Liver (tissue), 8 donors: ENCODE measurements at regions not wholly inside any gene's neighbourhood (a gene's known extent, or its start where the extent isn't known, plus 50 kb on each side); places are given as distances from the start of the nearest gene placed in this dataset.

Experiments used
- DNase-seq: peaks from one replicate; pipeline ENCODE4 v3.0.0-alpha.2; 2017; ENCODE audit warnings: low spot score
- H3K27ac ChIP-seq, 2 donors: one replicate each; pipeline ENCODE4 v1.7.0; 2013; ENCODE audit warnings: inconsistent platforms in 2 of 2, low read length in 2 of 2, control low read depth in 1 of 2, low read depth in 1 of 2, mild to moderate bottlenecking in 1 of 2
- H3K27me3 ChIP-seq, 4 donors: one replicate each; pipeline versions ENCODE4 v1.6.1 to v1.7.0; 2013; ENCODE audit warnings: low read length in 3 of 4, inconsistent platforms in 1 of 4, mild to moderate bottlenecking in 1 of 4, moderate library complexity in 1 of 4; ENCODE audit not compliant: control insufficient read depth in 4 of 4, insufficient read depth in 4 of 4
- H3K36me3 ChIP-seq, 4 donors: one replicate each; pipeline versions ENCODE4 v1.6.1 to v1.7.0; 2013; ENCODE audit warnings: low read length in 3 of 4, mild to moderate bottlenecking in 3 of 4, low read depth in 1 of 4, moderate library complexity in 1 of 4; ENCODE audit not compliant: control insufficient read depth in 4 of 4, insufficient read depth in 3 of 4
- H3K4me1 ChIP-seq, 4 donors: one replicate each; pipeline versions ENCODE4 v1.6.1 to v1.7.0; 2013; ENCODE audit warnings: low read length in 3 of 4, mild to moderate bottlenecking in 3 of 4, moderate library complexity in 1 of 4; ENCODE audit not compliant: control insufficient read depth in 4 of 4, insufficient read depth in 4 of 4
- H3K4me3 ChIP-seq, 3 donors: one replicate each; pipeline versions ENCODE4 v1.6.1 to v1.7.0; 2013; ENCODE audit warnings: low read length in 3 of 3, control low read depth in 1 of 3, low read depth in 1 of 3, mild to moderate bottlenecking in 1 of 3
- H3K9ac ChIP-seq, 2 donors: one replicate each; pipeline ENCODE4 v1.7.0; 2013; ENCODE audit warnings: low read length in 2 of 2, mild to moderate bottlenecking in 2 of 2, moderate library complexity in 2 of 2, control low read depth in 1 of 2, low read depth in 1 of 2
- H3K9me3 ChIP-seq, 4 donors: one replicate each; pipeline versions ENCODE4 v1.6.1 to v1.7.0; 2013; ENCODE audit warnings: low read length in 3 of 4; ENCODE audit not compliant: control insufficient read depth in 4 of 4
- EGR1 ChIP-seq, 2 donors: IDR thresholded peaks; 2 replicates each; pipeline ENCODE4 v1.6.1; 2016 to 2018; ENCODE audit warnings: antibody characterized with exemption in 2 of 2, low read depth in 2 of 2
- FOXA2 ChIP-seq: IDR thresholded peaks from 2 replicates; pipeline ENCODE4 v1.6.1; 2016; ENCODE audit warnings: antibody characterized with exemption
- GABPA ChIP-seq, 2 donors: IDR thresholded peaks in 1 of 2; conservative IDR thresholded peaks in 1 of 2; 2 replicates each; pipeline ENCODE4 v1.6.1; 2016; ENCODE audit warnings: antibody characterized with exemption in 2 of 2, mild to moderate bottlenecking in 1 of 2, moderate library complexity in 1 of 2
- HNF4G ChIP-seq: IDR thresholded peaks from 2 replicates; pipeline ENCODE4 v1.6.1; 2016; ENCODE audit warnings: antibody characterized with exemption
- JUND ChIP-seq, 2 donors: IDR thresholded peaks; 2 replicates each; pipeline ENCODE4 v1.6.1; 2016; ENCODE audit warnings: antibody characterized with exemption in 2 of 2
- NR2F2 ChIP-seq: IDR thresholded peaks from 2 replicates; pipeline ENCODE4 v1.6.1; 2016; ENCODE audit warnings: antibody characterized with exemption
- RAD21 ChIP-seq, 2 donors: IDR thresholded peaks; 2 replicates each; pipeline ENCODE4 v1.6.1; 2016; ENCODE audit warnings: antibody characterized with exemption in 2 of 2, mild to moderate bottlenecking in 2 of 2
- RXRA ChIP-seq, 2 donors: IDR thresholded peaks; 2 replicates each; pipeline ENCODE4 v1.6.1; 2017 to 2018; ENCODE audit warnings: antibody characterized with exemption in 2 of 2, mild to moderate bottlenecking in 1 of 2
- SP1 ChIP-seq: IDR thresholded peaks from 2 replicates; pipeline ENCODE4 v1.6.1; 2018; ENCODE audit warnings: antibody characterized with exemption, mild to moderate bottlenecking
- TAF1 ChIP-seq: conservative IDR thresholded peaks from 2 replicates; pipeline ENCODE4 v1.6.1; 2016; ENCODE audit warnings: antibody characterized with exemption, mild to moderate bottlenecking
- YY1 ChIP-seq: IDR thresholded peaks from 2 replicates; pipeline ENCODE4 v1.6.1; 2016; ENCODE audit warnings: antibody characterized with exemption, mild to moderate bottlenecking
- WGBS: extraction: QIAGEN DNeasy Blood & Tissue Kit; methylation state at CpG from one replicate; pipeline ENCODE4 v1.1.7; 2013; 5-methylcytosine and 5-hydroxymethylcytosine counted together
- TF ChIP-seq, protein P1 (sequence below): fragments of 150-350 bp; IDR thresholded peaks from 2 replicates; pipeline ENCODE4 v1.5.1; 2017; ENCODE audit warnings: improper control_type of control experiment, low read depth, low read length; ENCODE audit not compliant: missing input control
- TF ChIP-seq, protein P2 (sequence below): IDR thresholded peaks from 2 replicates; pipeline ENCODE4 v1.6.1; 2016; ENCODE audit warnings: antibody characterized with exemption
- TF ChIP-seq, protein P3 (sequence below): IDR thresholded peaks from 2 replicates; pipeline ENCODE4 v1.6.1; 2016; ENCODE audit warnings: antibody characterized with exemption
- donor health status: healthy.
- donor health status: healthy.
- donor health status: healthy.
- donor health status: healthy.
- donor health status: healthy.

DNA sequence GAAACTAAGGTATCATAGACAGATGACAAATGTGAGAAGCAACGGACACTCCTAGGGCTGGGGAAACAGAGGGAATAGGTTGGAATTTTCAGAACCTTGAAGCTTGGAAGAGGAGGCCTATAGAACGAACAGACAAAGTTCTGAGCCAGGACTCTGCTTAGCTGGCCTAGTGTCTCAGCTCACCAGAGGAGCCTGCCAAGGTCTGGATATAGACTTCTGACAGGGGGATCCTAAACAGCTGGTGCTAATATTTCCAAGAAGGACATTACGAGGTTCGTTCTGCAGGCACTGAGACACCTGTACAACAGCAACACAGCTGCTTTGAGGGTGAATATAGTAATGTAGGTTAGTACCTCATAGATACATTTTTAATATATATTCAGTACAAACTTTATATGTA, 266.3 kb downstream of the CHL1 start:
- Histone ChIP-seq H3K27me3 (no peaks in the 10 kb centered on the region), H3K4me3 (no peak overlapping the region), H3K27ac (no peak overlapping the region), H3K36me3 (no peaks in the 10 kb centered on the region), H3K9me3 (no peaks in the 10 kb centered on the region), H3K4me1 (no peaks in the 10 kb centered on the region), H3K9ac (no peak overlapping the region)
- 75% methylated on average over 4 of the region's 4 CpGs for WGBS
- no peak for DNase-seq
- TF ChIP-seq GABPA (IDR thresholded peaks at IDR 0.05 in 1 of 2, conservative IDR thresholded peaks at IDR 0.05 in 1 of 2) = no peak
- no peak for TF ChIP-seq EGR1 (IDR thresholded peaks at IDR 0.05; ENCODE audit: low read depth in 2 of 2)
- no peak for TF ChIP-seq FOXA2
- TF ChIP-seq HNF4G = no peak
- TF ChIP-seq TAF1 = no peak

DNA sequence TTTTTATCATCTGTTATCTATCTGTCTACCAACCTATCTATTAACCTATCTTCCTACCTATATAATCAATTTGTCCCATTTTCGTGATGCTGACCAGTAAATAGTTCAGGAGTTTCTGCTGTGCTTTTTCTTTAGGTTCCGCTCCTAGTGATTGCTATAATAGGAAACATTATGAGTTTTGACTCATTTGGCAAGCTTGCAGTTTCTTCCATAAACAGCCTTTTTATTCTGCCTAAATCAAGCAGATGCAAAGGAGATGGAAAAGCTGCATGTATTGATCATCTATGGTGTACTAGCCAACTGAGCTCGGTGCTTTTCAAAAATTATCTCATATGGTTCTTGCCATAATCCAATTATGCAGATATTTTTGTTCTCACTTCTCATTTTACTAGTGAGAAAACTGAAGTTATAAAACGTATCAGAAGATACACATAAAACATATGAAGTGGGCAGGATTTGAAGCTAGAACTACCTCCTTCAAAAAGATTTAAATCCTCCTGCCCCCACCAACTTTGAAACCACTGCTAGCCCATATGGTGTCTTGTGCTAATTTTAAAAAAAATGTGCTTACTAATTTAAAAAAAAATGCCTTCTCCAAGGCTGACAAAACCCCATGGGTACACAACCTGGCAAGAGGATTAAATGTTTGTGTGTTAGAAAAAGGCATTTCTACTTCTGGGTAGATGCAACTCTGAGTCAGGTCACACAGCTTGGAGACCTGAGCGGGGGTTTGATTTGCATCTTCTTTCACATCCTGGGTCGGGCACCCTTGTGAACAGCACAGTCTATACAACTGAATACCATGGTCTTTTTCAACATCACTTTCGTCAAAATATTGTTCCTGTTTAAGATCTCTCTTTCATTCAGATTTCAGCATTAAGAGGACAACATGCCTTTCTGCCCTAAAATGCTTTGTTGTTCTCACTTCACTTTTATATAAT, 267.0 kb downstream of the CHL1 start:
- TF ChIP-seq NR2F2 (no peak), TAF1 (no peak)
- WGBS = 66% methylated on average over 7 of the region's 7 CpGs
- Histone ChIP-seq H3K9me3 (no peaks in the 10 kb centered on the region), H3K4me3 (no peak overlapping the region), H3K36me3 (no peaks in the 10 kb centered on the region), H3K27ac (no peak overlapping the region), H3K9ac (no peak overlapping the region), H3K27me3 (no peaks in the 10 kb centered on the region), H3K4me1 (no peaks in the 10 kb centered on the region)
- no peak for DNase-seq

DNA sequence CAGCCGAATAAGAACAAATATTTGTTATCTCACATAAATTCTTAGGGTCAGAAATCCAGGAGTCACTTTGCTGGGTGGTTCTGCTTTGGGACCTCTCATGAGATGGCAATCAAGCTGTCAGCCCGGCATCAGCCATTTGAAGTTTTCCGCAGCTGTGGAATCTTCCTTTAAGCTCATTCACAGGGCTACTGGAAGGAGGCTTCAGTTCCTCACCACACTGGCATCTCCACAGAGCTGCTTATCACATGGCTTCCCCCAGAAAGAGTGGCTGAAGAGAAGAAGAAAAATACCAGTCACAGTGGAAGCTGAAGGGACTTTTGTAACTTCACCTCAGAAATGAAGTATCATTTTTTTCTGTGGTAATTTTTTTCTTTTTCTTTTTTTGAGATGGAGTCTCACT, 267.7 kb downstream of the CHL1 start:
- Histone ChIP-seq H3K27ac (no peak overlapping the region), H3K9ac (no peak overlapping the region), H3K9me3 (no peaks in the 10 kb centered on the region), H3K36me3 (no peaks in the 10 kb centered on the region), H3K4me3 (no peak overlapping the region), H3K4me1 (no peaks in the 10 kb centered on the region), H3K27me3 (no peaks in the 10 kb centered on the region)
- no peak for TF ChIP-seq FOXA2
- TF ChIP-seq, protein P1, sequence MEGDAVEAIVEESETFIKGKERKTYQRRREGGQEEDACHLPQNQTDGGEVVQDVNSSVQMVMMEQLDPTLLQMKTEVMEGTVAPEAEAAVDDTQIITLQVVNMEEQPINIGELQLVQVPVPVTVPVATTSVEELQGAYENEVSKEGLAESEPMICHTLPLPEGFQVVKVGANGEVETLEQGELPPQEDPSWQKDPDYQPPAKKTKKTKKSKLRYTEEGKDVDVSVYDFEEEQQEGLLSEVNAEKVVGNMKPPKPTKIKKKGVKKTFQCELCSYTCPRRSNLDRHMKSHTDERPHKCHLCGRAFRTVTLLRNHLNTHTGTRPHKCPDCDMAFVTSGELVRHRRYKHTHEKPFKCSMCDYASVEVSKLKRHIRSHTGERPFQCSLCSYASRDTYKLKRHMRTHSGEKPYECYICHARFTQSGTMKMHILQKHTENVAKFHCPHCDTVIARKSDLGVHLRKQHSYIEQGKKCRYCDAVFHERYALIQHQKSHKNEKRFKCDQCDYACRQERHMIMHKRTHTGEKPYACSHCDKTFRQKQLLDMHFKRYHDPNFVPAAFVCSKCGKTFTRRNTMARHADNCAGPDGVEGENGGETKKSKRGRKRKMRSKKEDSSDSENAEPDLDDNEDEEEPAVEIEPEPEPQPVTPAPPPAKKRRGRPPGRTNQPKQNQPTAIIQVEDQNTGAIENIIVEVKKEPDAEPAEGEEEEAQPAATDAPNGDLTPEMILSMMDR = no peak
- TF ChIP-seq RAD21 (IDR thresholded peaks at IDR 0.05) = no peak
- no peak for TF ChIP-seq HNF4G
- TF ChIP-seq JUND (IDR thresholded peaks at IDR 0.05) = no peak
- TF ChIP-seq RXRA (IDR thresholded peaks at IDR 0.05) = no peak
- TF ChIP-seq, protein P2, sequence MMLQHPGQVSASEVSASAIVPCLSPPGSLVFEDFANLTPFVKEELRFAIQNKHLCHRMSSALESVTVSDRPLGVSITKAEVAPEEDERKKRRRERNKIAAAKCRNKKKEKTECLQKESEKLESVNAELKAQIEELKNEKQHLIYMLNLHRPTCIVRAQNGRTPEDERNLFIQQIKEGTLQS = no peak
- no peak for TF ChIP-seq GABPA (IDR thresholded peaks at IDR 0.05 in 1 of 2, conservative IDR thresholded peaks at IDR 0.05 in 1 of 2)
- TF ChIP-seq SP1 = no peak
- no peak for TF ChIP-seq YY1
- TF ChIP-seq, protein P3, sequence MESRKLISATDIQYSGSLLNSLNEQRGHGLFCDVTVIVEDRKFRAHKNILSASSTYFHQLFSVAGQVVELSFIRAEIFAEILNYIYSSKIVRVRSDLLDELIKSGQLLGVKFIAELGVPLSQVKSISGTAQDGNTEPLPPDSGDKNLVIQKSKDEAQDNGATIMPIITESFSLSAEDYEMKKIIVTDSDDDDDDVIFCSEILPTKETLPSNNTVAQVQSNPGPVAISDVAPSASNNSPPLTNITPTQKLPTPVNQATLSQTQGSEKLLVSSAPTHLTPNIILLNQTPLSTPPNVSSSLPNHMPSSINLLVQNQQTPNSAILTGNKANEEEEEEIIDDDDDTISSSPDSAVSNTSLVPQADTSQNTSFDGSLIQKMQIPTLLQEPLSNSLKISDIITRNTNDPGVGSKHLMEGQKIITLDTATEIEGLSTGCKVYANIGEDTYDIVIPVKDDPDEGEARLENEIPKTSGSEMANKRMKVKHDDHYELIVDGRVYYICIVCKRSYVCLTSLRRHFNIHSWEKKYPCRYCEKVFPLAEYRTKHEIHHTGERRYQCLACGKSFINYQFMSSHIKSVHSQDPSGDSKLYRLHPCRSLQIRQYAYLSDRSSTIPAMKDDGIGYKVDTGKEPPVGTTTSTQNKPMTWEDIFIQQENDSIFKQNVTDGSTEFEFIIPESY = no peak
- no peak for TF ChIP-seq TAF1
- TF ChIP-seq EGR1 (IDR thresholded peaks at IDR 0.05; ENCODE audit: low read depth in 2 of 2) = no peak
- no peak for DNase-seq
- 40% methylated on average over 3 of the region's 3 CpGs for WGBS
